ENCODE measurements at regions not wholly inside any gene's neighbourhood (a gene's known extent, or its start where the extent isn't known, plus 50 kb on each side); places are given as distances from the start of the nearest gene placed in this dataset.

DNA sequence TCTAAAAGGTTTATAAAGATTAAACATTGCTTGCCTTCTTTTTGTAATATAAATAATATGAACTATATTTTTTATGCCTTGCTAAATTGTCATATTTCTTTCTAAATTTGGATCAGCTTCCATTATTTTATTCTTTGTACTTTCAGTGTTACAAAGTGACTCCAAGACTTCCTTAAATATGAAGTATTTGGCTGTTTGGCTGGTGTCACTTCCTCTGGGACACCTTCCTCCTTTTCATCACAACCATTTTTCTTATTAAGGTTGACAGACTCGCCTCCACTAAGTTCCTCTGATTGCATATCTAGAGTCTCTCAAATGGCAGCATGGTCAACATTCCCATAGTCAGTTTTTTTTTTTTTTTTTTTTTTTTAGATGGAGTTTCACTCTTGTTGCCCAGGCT, 73.8 kb upstream of the SLC1A1 start:
- no peak overlapping the region for H3K18ac ChIP-seq (ENCODE audit: low read depth, low read length)
- H3K36me3 ChIP-seq (ENCODE audit: control insufficient read depth, insufficient read depth, low read length): no peaks in the 10 kb centered on the region
- no peak overlapping the region for H2AK9ac ChIP-seq (replicated peaks; ENCODE audit: low read depth, low read length, poor library complexity)
- POLR2A ChIA-PET (ENCODE audit: unreplicated experiment): no interaction called here
- WGBS, 2 experiments (ENCODE audit: extremely low coverage in 2 of 2, insufficient read length in 1 of 2): no CpG with 5 or more reads among the region's 1 CpG
- TF ChIP-seq USF2 (IDR thresholded peaks at IDR 0.05; ENCODE audit: low read depth, low read length) (no peak), CEBPB (IDR thresholded peaks at IDR 0.05; ENCODE audit: low read depth, low read length) (no peak), FOS (IDR thresholded peaks at IDR 0.05; ENCODE audit: low read depth, low read length) (no peak), POLR2A (IDR thresholded peaks at IDR 0.05; ENCODE audit: low read depth, low read length) (no peak), SMC3 (IDR thresholded peaks at IDR 0.05; ENCODE audit: low read depth, low read length) (no peak), BHLHE40 (IDR thresholded peaks at IDR 0.05; ENCODE audit: low read depth, low read length) (no peak), CHD1 (IDR thresholded peaks at IDR 0.05; ENCODE audit: low read depth, low read length) (no peak), RAD21 (IDR thresholded peaks at IDR 0.05; ENCODE audit: low read length) (no peak), NFE2L2 (IDR thresholded peaks at IDR 0.05; ENCODE audit: low read depth, low read length) (no peak)
- TF ChIP-seq, protein P1, sequence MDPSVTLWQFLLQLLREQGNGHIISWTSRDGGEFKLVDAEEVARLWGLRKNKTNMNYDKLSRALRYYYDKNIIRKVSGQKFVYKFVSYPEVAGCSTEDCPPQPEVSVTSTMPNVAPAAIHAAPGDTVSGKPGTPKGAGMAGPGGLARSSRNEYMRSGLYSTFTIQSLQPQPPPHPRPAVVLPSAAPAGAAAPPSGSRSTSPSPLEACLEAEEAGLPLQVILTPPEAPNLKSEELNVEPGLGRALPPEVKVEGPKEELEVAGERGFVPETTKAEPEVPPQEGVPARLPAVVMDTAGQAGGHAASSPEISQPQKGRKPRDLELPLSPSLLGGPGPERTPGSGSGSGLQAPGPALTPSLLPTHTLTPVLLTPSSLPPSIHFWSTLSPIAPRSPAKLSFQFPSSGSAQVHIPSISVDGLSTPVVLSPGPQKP (IDR thresholded peaks at IDR 0.05; ENCODE audit: borderline replicate concordance, low read depth, low read length): no peak
- no peak overlapping the region for H4K5ac ChIP-seq (ENCODE audit: low read depth, low read length)
- in situ Hi-C loops (cut with MboI; ENCODE audit: low sequenced_read_pairs): no loop called here
- H2AK5ac ChIP-seq (ENCODE audit: low read depth, low read length): no peak overlapping the region
- no peaks in the 10 kb centered on the region for H3K9me1 ChIP-seq (ENCODE audit: insufficient read depth, low read length)
- intact Hi-C loops (cut with micrococcal nuclease): no loop called here
- ATAC-seq (ENCODE audit: low read depth) (no peak), DNase-seq (no peak)
- dilution Hi-C loops (cut with HindIII; ENCODE audit: low sequenced_read_pairs, unreplicated experiment): no loop called here
- H2BK120ac ChIP-seq (ENCODE audit: low read depth, low read length): no peak overlapping the region
- H2BK20ac ChIP-seq (ENCODE audit: low read depth, low read length): no peak overlapping the region
- no peaks in the 10 kb centered on the region for H3K79me1 ChIP-seq (ENCODE audit: low read depth in 1 of 2, low read length in 2 of 2)
- no peak overlapping the region for H2AFZ ChIP-seq (replicated peaks; ENCODE audit: low read length, poor library complexity)
- H3K14ac ChIP-seq (replicated peaks; ENCODE audit: low read depth, low read length): no peak overlapping the region
- H3K23ac ChIP-seq (ENCODE audit: low read depth, low read length): no peak overlapping the region
- no peak overlapping the region for H3K4me3 ChIP-seq (ENCODE audit: insufficient read depth, low read depth, low read length)
- no peak overlapping the region for H3K56ac ChIP-seq (ENCODE audit: extremely low read depth, insufficient read depth, low read length)
- no peak overlapping the region for H3K27ac ChIP-seq (ENCODE audit: insufficient read depth, low read length)
- H2BK15ac ChIP-seq (ENCODE audit: low read depth, low read length): no peak overlapping the region
- H3K9me3 ChIP-seq (ENCODE audit: control insufficient read depth, insufficient read depth, low read length): no peaks in the 10 kb centered on the region
- no TSS peak for BruUV-seq (replicated peaks)
- no peak overlapping the region for H4K8ac ChIP-seq (ENCODE audit: low read depth in 2 of 2, low read length in 2 of 2)
- no peak overlapping the region for H3K9ac ChIP-seq (ENCODE audit: low read depth, low read length)
- H3K4me2 ChIP-seq (ENCODE audit: low read depth, low read length): no peak overlapping the region
- no peak overlapping the region for H4K91ac ChIP-seq (ENCODE audit: insufficient read depth, low read depth, low read length)
- no peaks in the 10 kb centered on the region for H3K4me1 ChIP-seq (ENCODE audit: control insufficient read depth, insufficient read depth, low read length)
- CTCF ChIA-PET: no interaction called here
- no peak overlapping the region for H3K4ac ChIP-seq (ENCODE audit: low read depth, low read length)
- no peaks in the 10 kb centered on the region for H4K20me1 ChIP-seq (ENCODE audit: insufficient read depth, low read length)
- H2BK5ac ChIP-seq (ENCODE audit: low read depth, low read length, poor library complexity, severe bottlenecking): no peak overlapping the region
- H3K27me3 ChIP-seq (ENCODE audit: control insufficient read depth, insufficient read depth, low read length): no peaks in the 10 kb centered on the region; the same call in 1 of the 2 replicates

Data from IMR-90 (cell line).